Stomach (tissue), 4 donors: ENCODE measurements at regions not wholly inside any gene's neighbourhood (a gene's known extent, or its start where the extent isn't known, plus 50 kb on each side); places are given as distances from the start of the nearest gene placed in this dataset.

Source experiments
- CTCF ChIP-seq, 7 experiments: fragments of 450-650 bp in 4 of 7; fragments of 200-600 bp in 3 of 7; sonication (generic) in 3 of 7; IDR thresholded peaks; one replicate each; pipeline ENCODE4 v1.5.1; 2016 to 2019; ENCODE audit warnings: antibody characterized with exemption in 7 of 7, control low read depth in 2 of 7, mild to moderate bottlenecking in 1 of 7
- EP300 ChIP-seq: sonication (generic); formaldehyde crosslinking; IDR thresholded peaks from one replicate; pipeline ENCODE4 v1.6.1; 2017; ENCODE audit warnings: antibody characterized with exemption
- POLR2A ChIP-seq, 4 donors: fragments of 450-650 bp; IDR thresholded peaks; one replicate each; pipeline ENCODE4 v1.6.1; 2016; ENCODE audit warnings: antibody characterized with exemption in 4 of 4, control low read depth in 2 of 4, mild to moderate bottlenecking in 1 of 4, moderate library complexity in 1 of 4
- POLR2AphosphoS5 ChIP-seq, 3 donors: sonication (generic); formaldehyde crosslinking; IDR thresholded peaks; one replicate each; pipeline ENCODE4 v1.6.1; 2016; ENCODE audit warnings: antibody characterized with exemption in 3 of 3

GRCh38 chr7:126215785-126216184 is 1037.0 kb downstream of the GRM8 start:
- TF ChIP-seq POLR2A (IDR thresholded peaks at IDR 0.05) = no peak
- no peak for TF ChIP-seq CTCF (IDR thresholded peaks at IDR 0.05)
- TF ChIP-seq POLR2AphosphoS5 (IDR thresholded peaks at IDR 0.05) = no peak
- no peak for TF ChIP-seq EP300
